Endothelial cell of umbilical vein (primary cell): ENCODE measurements at regions not wholly inside any gene's neighbourhood (a gene's known extent, or its start where the extent isn't known, plus 50 kb on each side); places are given as distances from the start of the nearest gene placed in this dataset.

Experiments
- MAX ChIP-seq: IDR thresholded peaks from 2 replicates; pipeline ENCODE4 v1.6.1; 2011; ENCODE audit not compliant: insufficient read depth, insufficient read length
- POLR2A ChIP-seq: IDR thresholded peaks from 2 replicates; pipeline ENCODE4 v1.6.1; 2012; ENCODE audit warnings: low read depth, mild to moderate bottlenecking, control low read depth, low read length

- no peak for TF ChIP-seq MAX
- TF ChIP-seq POLR2A, result no peak
Observed at GRCh38 chr4:163833669-163834068, 339.2 kb downstream of the TMA16 start.
